SJCRH30 (cell line): ENCODE measurements at regions not wholly inside any gene's neighbourhood (a gene's known extent, or its start where the extent isn't known, plus 50 kb on each side); places are given as distances from the start of the nearest gene placed in this dataset.

Experiments
- DNase-seq, 2 experiments: peaks; one replicate each; pipeline ENCODE4 v3.0.0-alpha.2; 2015 to 2020
- H3K27ac ChIP-seq: fragments of 250-450 bp; sonication (Bioruptor Pico); 2 replicates; pipeline ENCODE4 v1.5.1; 2020; ENCODE audit warnings: mild to moderate bottlenecking, moderate library complexity
- H3K27me3 ChIP-seq: fragments of 250-450 bp; sonication (Bioruptor Pico); 2 replicates; pipeline ENCODE4 v1.5.1; 2020; ENCODE audit warnings: mild to moderate bottlenecking, moderate library complexity
- H3K36me3 ChIP-seq: fragments of 250-450 bp; sonication (Bioruptor Pico); 2 replicates; pipeline ENCODE4 v1.5.1; 2020; ENCODE audit warnings: mild to moderate bottlenecking, moderate library complexity
- H3K4me1 ChIP-seq: fragments of 250-450 bp; sonication (Bioruptor Pico); 2 replicates; pipeline ENCODE4 v1.5.1; 2020; ENCODE audit warnings: mild to moderate bottlenecking, moderate library complexity
- H3K4me3 ChIP-seq: fragments of 250-450 bp; sonication (Bioruptor Pico); 2 replicates; pipeline ENCODE4 v1.5.1; 2020; ENCODE audit warnings: mild to moderate bottlenecking, moderate library complexity
- H3K9me3 ChIP-seq: fragments of 250-450 bp; sonication (Bioruptor Pico); replicated peaks from 2 replicates; pipeline ENCODE4 v1.5.1; 2020; ENCODE audit warnings: mild to moderate bottlenecking, moderate library complexity

- Histone ChIP-seq H3K36me3 (no peaks in the 10 kb centered on the region), H3K4me3 (no peak overlapping the region), H3K4me1 (no peaks in the 10 kb centered on the region), H3K27ac (no peak overlapping the region), H3K9me3 (no peaks in the 10 kb centered on the region), H3K27me3 (no peaks in the 10 kb centered on the region)
- DNase-seq: no peak
Measured at GRCh38 chr13:73903561-73903960, 230.6 kb downstream of the KLF12 start.

GRCh38 chr13:73902847-73903246 is 231.4 kb downstream of the KLF12 start:
- no peaks in the 10 kb centered on the region for H3K27me3 ChIP-seq
- H3K36me3 ChIP-seq: no peaks in the 10 kb centered on the region
- H3K4me1 ChIP-seq: no peaks in the 10 kb centered on the region
- H3K4me3 ChIP-seq: no peak overlapping the region
- no peak overlapping the region for H3K27ac ChIP-seq
- no peak for DNase-seq
- H3K9me3 ChIP-seq: no peaks in the 10 kb centered on the region

DNA sequence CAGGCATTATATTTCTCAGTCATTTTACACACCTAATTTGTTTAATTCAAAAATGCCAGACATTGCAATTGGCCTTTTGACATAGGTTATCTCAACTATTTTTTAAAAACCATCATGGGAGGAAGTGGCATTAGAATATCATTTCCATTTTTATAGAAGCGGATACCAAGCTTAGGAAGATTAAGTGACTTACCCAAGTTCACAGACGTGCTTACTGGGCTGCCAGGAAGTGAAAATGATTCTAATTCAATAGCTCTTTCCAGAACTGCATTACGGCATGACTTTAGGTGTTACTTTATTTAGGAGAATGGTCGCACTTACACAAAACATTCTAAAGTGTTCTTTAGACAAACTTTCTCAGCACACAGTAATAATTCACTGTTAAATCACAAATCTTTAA is 231.9 kb downstream of the KLF12 start:
- H3K27me3 ChIP-seq: no peaks in the 10 kb centered on the region
- H3K4me1 ChIP-seq: no peaks in the 10 kb centered on the region
- no peak for DNase-seq
- H3K27ac ChIP-seq: no peak overlapping the region
- H3K36me3 ChIP-seq: no peaks in the 10 kb centered on the region
- H3K9me3 ChIP-seq: no peaks in the 10 kb centered on the region
- H3K4me3 ChIP-seq: no peak overlapping the region

DNA sequence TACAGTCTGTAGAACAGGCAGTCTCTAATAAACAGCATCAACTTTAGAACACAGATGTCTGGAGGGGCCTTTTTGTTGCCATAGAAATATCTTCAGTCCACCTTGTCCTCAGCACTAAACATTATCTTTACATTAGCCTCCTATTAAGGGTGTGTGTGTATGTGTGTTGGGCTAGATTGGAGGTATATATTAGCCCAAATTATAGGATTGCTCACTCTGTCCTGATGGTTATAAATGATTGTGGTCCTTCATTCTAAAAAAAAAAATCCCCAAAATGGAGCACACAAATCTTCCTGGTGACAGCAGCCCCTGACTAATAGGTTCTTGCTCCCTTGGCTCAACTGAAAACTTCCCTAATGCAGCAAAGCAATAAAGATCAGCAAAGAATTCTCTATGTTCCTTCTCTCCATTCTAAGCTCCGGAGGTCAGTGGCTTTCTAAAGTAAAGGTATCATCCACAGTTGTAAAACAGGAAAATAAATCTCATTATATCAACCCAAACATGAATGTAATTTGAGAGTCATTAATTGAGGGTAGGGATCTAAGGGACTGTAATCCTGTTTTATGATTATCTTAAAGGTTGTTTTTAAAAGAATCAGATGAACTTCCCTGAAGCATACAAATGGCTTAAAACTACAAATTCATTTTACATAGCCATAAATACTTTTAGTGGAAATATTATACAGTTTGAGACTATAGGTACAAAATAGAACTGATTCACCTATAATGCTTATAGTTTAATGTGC is 232.7 kb downstream of the KLF12 start:
- no peaks in the 10 kb centered on the region for H3K9me3 ChIP-seq
- H3K27ac ChIP-seq: no peak overlapping the region
- DNase-seq: no peak
- H3K4me3 ChIP-seq: no peak overlapping the region
- no peaks in the 10 kb centered on the region for H3K36me3 ChIP-seq
- H3K4me1 ChIP-seq: no peaks in the 10 kb centered on the region
- no peaks in the 10 kb centered on the region for H3K27me3 ChIP-seq

DNA sequence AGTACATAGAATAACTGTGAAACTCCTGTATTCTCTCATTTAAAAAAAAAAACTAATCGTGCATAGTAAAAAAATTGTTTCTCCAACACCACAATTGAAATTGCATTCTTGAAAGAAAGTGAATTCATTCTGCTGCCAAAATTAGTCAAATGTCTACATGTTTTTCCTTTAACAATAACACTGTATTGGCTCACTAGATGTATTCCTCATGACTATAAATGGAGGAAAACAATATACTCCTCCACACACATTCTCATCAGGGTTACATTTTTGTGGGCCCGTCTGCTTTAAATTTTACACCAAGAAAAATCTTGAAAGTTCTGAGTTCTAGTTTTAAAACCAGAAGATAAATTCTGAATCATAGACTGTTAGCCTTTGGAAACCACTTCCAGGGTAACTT is 233.6 kb downstream of the KLF12 start:
- no peaks in the 10 kb centered on the region for H3K27me3 ChIP-seq
- H3K4me3 ChIP-seq: no peak overlapping the region
- no peak for DNase-seq
- no peaks in the 10 kb centered on the region for H3K4me1 ChIP-seq
- no peaks in the 10 kb centered on the region for H3K36me3 ChIP-seq
- no peaks in the 10 kb centered on the region for H3K9me3 ChIP-seq
- no peak overlapping the region for H3K27ac ChIP-seq

DNA sequence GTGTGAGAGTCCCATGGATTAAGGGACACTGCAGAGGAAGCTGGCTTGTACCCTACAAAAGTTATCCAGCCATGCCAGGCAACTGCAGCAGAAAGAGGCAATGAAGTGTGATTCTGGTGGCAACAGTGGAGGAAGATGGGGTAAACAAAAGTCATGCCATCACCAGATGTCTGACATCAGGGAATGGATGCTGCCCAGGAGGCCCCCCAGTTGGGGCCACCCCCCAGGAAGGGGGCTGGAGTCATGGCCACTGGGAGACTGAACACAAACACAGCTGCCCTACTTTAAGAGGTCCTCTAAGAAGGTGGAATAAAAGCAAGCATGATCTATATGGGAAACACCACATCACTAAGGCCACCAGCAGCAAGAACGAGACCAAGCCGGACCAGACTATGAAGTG is 235.3 kb downstream of the KLF12 start:
- no peak for DNase-seq
- Histone ChIP-seq H3K4me3 (no peak overlapping the region), H3K9me3 (no peaks in the 10 kb centered on the region), H3K4me1 (no peaks in the 10 kb centered on the region), H3K36me3 (no peaks in the 10 kb centered on the region), H3K27me3 (no peaks in the 10 kb centered on the region), H3K27ac (no peak overlapping the region)

- DNase-seq: no peak
- Histone ChIP-seq H3K36me3 (no peaks in the 10 kb centered on the region), H3K4me1 (no peaks in the 10 kb centered on the region), H3K9me3 (no peaks in the 10 kb centered on the region), H3K4me3 (no peak overlapping the region), H3K27me3 (no peaks in the 10 kb centered on the region), H3K27ac (no peak overlapping the region)
Measured at GRCh38 chr13:73898276-73898675, 235.9 kb downstream of the KLF12 start.

DNA sequence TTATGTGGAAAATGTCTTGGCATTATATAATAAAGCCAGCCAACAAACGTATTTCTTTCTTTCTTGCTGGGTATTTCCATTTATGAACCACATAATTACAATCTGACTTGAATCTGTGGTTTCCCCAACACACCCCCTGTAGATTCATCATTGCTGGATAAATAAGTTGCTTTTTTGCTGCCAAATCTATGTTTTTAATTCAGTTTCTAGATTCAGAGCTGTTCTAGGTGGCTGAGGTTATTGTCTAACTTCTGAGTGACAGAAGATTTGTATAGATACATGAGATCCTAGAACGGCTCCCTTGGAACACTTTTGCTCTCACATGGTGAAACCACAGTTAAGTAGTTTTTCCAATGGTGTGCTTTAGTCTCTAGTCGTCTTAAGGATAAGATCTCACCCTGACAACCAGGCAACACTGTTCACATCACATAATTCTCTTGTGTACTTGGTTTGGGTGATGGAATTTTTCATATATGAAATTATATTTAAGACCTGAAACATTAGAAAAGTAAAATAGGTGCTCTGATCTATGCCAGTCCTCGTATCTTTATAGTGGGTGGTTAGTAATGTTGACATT is 239.1 kb downstream of the KLF12 start:
- no peaks in the 10 kb centered on the region for H3K4me1 ChIP-seq
- no peak overlapping the region for H3K27ac ChIP-seq
- no peaks in the 10 kb centered on the region for H3K9me3 ChIP-seq
- DNase-seq: no peak
- no peaks in the 10 kb centered on the region for H3K27me3 ChIP-seq
- no peaks in the 10 kb centered on the region for H3K36me3 ChIP-seq
- no peak overlapping the region for H3K4me3 ChIP-seq

- no peaks in the 10 kb centered on the region for H3K27me3 ChIP-seq
- H3K4me3 ChIP-seq: no peak overlapping the region
- no peaks in the 10 kb centered on the region for H3K9me3 ChIP-seq
- no peaks in the 10 kb centered on the region for H3K36me3 ChIP-seq
- H3K4me1 ChIP-seq: no peaks in the 10 kb centered on the region
- no peak overlapping the region for H3K27ac ChIP-seq
- DNase-seq: no peak
Measured at GRCh38 chr13:73893833-73894232, 240.4 kb downstream of the KLF12 start.

GRCh38 chr13:73891805-73892204 is 242.4 kb downstream of the KLF12 start:
- H3K27me3 ChIP-seq: no peaks in the 10 kb centered on the region
- no peak overlapping the region for H3K4me3 ChIP-seq
- no peaks in the 10 kb centered on the region for H3K9me3 ChIP-seq
- DNase-seq: no peak
- no peak overlapping the region for H3K27ac ChIP-seq
- no peaks in the 10 kb centered on the region for H3K4me1 ChIP-seq
- H3K36me3 ChIP-seq: no peaks in the 10 kb centered on the region

GRCh38 chr13:73883162-73883561 is 251.0 kb downstream of the KLF12 start:
- DNase-seq: no peak
- Histone ChIP-seq H3K4me1 (no peaks in the 10 kb centered on the region), H3K4me3 (no peak overlapping the region), H3K36me3 (no peaks in the 10 kb centered on the region), H3K27ac (no peak overlapping the region), H3K9me3 (no peaks in the 10 kb centered on the region), H3K27me3 (no peaks in the 10 kb centered on the region)

DNA sequence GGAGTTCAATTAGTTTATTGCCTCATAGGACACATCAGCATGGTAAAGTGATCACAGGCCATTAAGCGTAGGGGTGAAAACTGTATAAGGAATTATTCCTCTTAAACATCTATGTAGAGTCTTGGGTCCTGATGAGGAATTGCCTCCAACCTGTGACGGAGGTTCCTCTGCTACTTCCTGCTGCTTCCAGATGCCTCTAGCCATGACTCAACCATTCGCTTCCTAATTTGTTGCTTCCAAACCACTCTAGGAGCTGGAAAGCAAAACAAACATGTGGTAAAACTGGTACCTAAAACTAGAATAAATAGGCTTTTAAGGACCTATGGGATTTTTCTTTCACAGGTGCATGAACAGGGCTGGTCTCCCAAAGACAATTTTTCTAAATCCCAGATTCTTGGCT is 253.8 kb downstream of the KLF12 start:
- Histone ChIP-seq H3K4me3 (no peak overlapping the region), H3K27ac (no peak overlapping the region), H3K4me1 (no peaks in the 10 kb centered on the region), H3K36me3 (no peaks in the 10 kb centered on the region), H3K27me3 (no peaks in the 10 kb centered on the region), H3K9me3 (no peaks in the 10 kb centered on the region)
- DNase-seq: no peak

DNA sequence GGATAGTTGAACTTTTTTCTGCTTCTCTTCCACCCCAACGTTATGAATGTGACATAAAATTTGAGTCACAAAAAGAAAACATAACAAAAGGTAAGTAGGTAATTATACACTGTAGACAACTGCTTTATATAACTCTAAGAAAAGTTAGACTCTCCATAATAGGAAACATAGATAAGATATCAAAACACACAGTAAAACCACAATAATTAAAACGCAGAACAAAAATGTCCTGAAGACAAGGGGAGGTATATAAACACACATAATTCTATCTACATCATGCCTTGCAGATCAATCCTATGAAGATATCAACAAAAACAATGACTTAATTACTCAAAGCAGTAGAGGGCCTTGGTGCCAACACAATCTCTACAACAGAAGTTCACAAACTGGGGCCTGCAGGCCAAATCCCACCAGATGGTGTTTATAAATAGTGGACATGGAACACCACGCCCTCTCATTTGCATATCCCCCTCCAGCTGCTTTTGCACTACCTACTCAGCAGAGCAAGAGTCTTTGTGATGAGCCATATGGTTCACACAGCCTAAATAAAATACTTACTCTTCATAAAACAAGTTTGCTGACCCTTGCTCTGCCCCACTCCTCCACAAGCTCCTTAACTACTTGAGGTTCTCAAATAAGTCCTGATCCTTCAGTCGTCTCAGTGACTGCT is 254.7 kb downstream of the KLF12 start:
- no peaks in the 10 kb centered on the region for H3K4me1 ChIP-seq
- H3K27ac ChIP-seq: no peak overlapping the region
- no peak for DNase-seq
- no peaks in the 10 kb centered on the region for H3K9me3 ChIP-seq
- H3K27me3 ChIP-seq: no peaks in the 10 kb centered on the region
- H3K36me3 ChIP-seq: no peaks in the 10 kb centered on the region
- no peak overlapping the region for H3K4me3 ChIP-seq

GRCh38 chr13:73877399-73877798 is 256.8 kb downstream of the KLF12 start:
- H3K9me3 ChIP-seq: no peaks in the 10 kb centered on the region
- H3K4me1 ChIP-seq: no peaks in the 10 kb centered on the region
- no peak overlapping the region for H3K4me3 ChIP-seq
- H3K27me3 ChIP-seq: no peaks in the 10 kb centered on the region
- DNase-seq: no peak
- no peaks in the 10 kb centered on the region for H3K36me3 ChIP-seq
- no peak overlapping the region for H3K27ac ChIP-seq

- H3K4me3 ChIP-seq: no peak overlapping the region
- H3K27me3 ChIP-seq: no peaks in the 10 kb centered on the region
- H3K4me1 ChIP-seq: no peaks in the 10 kb centered on the region
- H3K36me3 ChIP-seq: no peaks in the 10 kb centered on the region
- no peak overlapping the region for H3K27ac ChIP-seq
- no peak for DNase-seq
- H3K9me3 ChIP-seq: no peaks in the 10 kb centered on the region
Measured at GRCh38 chr13:73876323-73876722, 257.9 kb downstream of the KLF12 start.
